ENCODE measurements at regions not wholly inside any gene's neighbourhood (a gene's known extent, or its start where the extent isn't known, plus 50 kb on each side); places are given as distances from the start of the nearest gene placed in this dataset.

GRCh38 chr12:105975351-105975750, 163.4 kb downstream of the NUAK1 start:
- no peaks in the 10 kb centered on the region for H3K9me3 Mint-ChIP-seq
- H3K27ac Mint-ChIP-seq = no peak overlapping the region
- H3K36me3 Mint-ChIP-seq (ENCODE audit: low read depth) = no peaks in the 10 kb centered on the region
- no peaks in the 10 kb centered on the region for H3K4me1 Mint-ChIP-seq (ENCODE audit: low read depth)
- no peak overlapping the region for H3K4me3 Mint-ChIP-seq
- H3K27me3 Mint-ChIP-seq = peaks cover 3% of the 10 kb centered on the region

- peaks cover 3% of the 10 kb centered on the region for H3K27me3 Mint-ChIP-seq
- no peaks in the 10 kb centered on the region for H3K9me3 Mint-ChIP-seq
- H3K4me3 Mint-ChIP-seq = no peak overlapping the region
- no peaks in the 10 kb centered on the region for H3K36me3 Mint-ChIP-seq (ENCODE audit: low read depth)
- H3K27ac Mint-ChIP-seq = no peak overlapping the region
- no peaks in the 10 kb centered on the region for H3K4me1 Mint-ChIP-seq (ENCODE audit: low read depth)
Measured at GRCh38 chr12:105977236-105977635, 161.5 kb downstream of the NUAK1 start.

- Mint-ChIP-seq H3K27me3 (peaks cover 3% of the 10 kb centered on the region), H3K27ac (no peak overlapping the region), H3K36me3 (ENCODE audit: low read depth) (no peaks in the 10 kb centered on the region), H3K9me3 (no peaks in the 10 kb centered on the region), H3K4me3 (no peak overlapping the region), H3K4me1 (ENCODE audit: low read depth) (no peaks in the 10 kb centered on the region)
Measured at GRCh38 chr12:105977652-105978051, 161.1 kb downstream of the NUAK1 start.

GRCh38 chr12:105978276-105978675, 160.5 kb downstream of the NUAK1 start:
- Mint-ChIP-seq H3K27me3 (peaks cover 3% of the 10 kb centered on the region), H3K4me3 (no peak overlapping the region), H3K4me1 (ENCODE audit: low read depth) (no peaks in the 10 kb centered on the region), H3K9me3 (no peaks in the 10 kb centered on the region), H3K27ac (no peak overlapping the region), H3K36me3 (ENCODE audit: low read depth) (no peaks in the 10 kb centered on the region)

GRCh38 chr12:105978686-105979085, 160.1 kb downstream of the NUAK1 start:
- H3K4me1 Mint-ChIP-seq (ENCODE audit: low read depth) = no peaks in the 10 kb centered on the region
- H3K4me3 Mint-ChIP-seq = no peak overlapping the region
- no peaks in the 10 kb centered on the region for H3K36me3 Mint-ChIP-seq (ENCODE audit: low read depth)
- peaks cover 3% of the 10 kb centered on the region for H3K27me3 Mint-ChIP-seq
- H3K9me3 Mint-ChIP-seq = no peaks in the 10 kb centered on the region
- no peak overlapping the region for H3K27ac Mint-ChIP-seq

- Mint-ChIP-seq H3K36me3 (ENCODE audit: low read depth) (no peaks in the 10 kb centered on the region), H3K27ac (no peak overlapping the region)
Measured at GRCh38 chr12:105980085-105980484, 158.7 kb downstream of the NUAK1 start.

GRCh38 chr12:105980533-105980932, 158.2 kb downstream of the NUAK1 start:
- no peak overlapping the region for H3K27ac Mint-ChIP-seq
- no peaks in the 10 kb centered on the region for H3K36me3 Mint-ChIP-seq (ENCODE audit: low read depth)
- H3K4me1 Mint-ChIP-seq (ENCODE audit: low read depth) = no peaks in the 10 kb centered on the region
- peaks cover 3% of the 10 kb centered on the region for H3K27me3 Mint-ChIP-seq
- no peaks in the 10 kb centered on the region for H3K9me3 Mint-ChIP-seq
- no peak overlapping the region for H3K4me3 Mint-ChIP-seq

More at GRCh38 chr12:105980085-105980484, 158.7 kb downstream of the NUAK1 start:
- Mint-ChIP-seq H3K4me1 (ENCODE audit: low read depth) (no peaks in the 10 kb centered on the region), H3K27me3 (peaks cover 3% of the 10 kb centered on the region), H3K9me3 (no peaks in the 10 kb centered on the region), H3K4me3 (no peak overlapping the region)

GRCh38 chr12:105982022-105982421, 156.7 kb downstream of the NUAK1 start:
- no peaks in the 10 kb centered on the region for H3K36me3 Mint-ChIP-seq (ENCODE audit: low read depth)
- no peak overlapping the region for H3K4me3 Mint-ChIP-seq
- H3K9me3 Mint-ChIP-seq = no peaks in the 10 kb centered on the region
- H3K27ac Mint-ChIP-seq = no peak overlapping the region
- no peaks in the 10 kb centered on the region for H3K4me1 Mint-ChIP-seq (ENCODE audit: low read depth)
- no peaks in the 10 kb centered on the region for H3K27me3 Mint-ChIP-seq

GRCh38 chr12:105983622-105984320, 155.0 kb downstream of the NUAK1 start:
- H3K4me3 Mint-ChIP-seq = no peak overlapping the region
- no peaks in the 10 kb centered on the region for H3K36me3 Mint-ChIP-seq (ENCODE audit: low read depth)
- no peaks in the 10 kb centered on the region for H3K4me1 Mint-ChIP-seq (ENCODE audit: low read depth)
- H3K27ac Mint-ChIP-seq = no peak overlapping the region
- H3K27me3 Mint-ChIP-seq = peaks cover 5% of the 10 kb centered on the region
- no peaks in the 10 kb centered on the region for H3K9me3 Mint-ChIP-seq

GRCh38 chr12:105985383-105985782, 153.4 kb downstream of the NUAK1 start:
- no peak overlapping the region for H3K4me3 Mint-ChIP-seq
- peaks cover 5% of the 10 kb centered on the region for H3K27me3 Mint-ChIP-seq
- no peaks in the 10 kb centered on the region for H3K4me1 Mint-ChIP-seq (ENCODE audit: low read depth)
- H3K27ac Mint-ChIP-seq = no peak overlapping the region
- peaks cover 5% of the 10 kb centered on the region for H3K9me3 Mint-ChIP-seq
- H3K36me3 Mint-ChIP-seq (ENCODE audit: low read depth) = no peaks in the 10 kb centered on the region

GRCh38 chr12:105986779-105987684, 151.7 kb downstream of the NUAK1 start:
- Mint-ChIP-seq H3K4me3 (no peak overlapping the region), H3K27ac (no peak overlapping the region)

GRCh38 chr12:105987685-105988035, 151.1 kb downstream of the NUAK1 start:
- Mint-ChIP-seq H3K9me3 (peaks cover 5% of the 10 kb centered on the region), H3K27ac (no peak overlapping the region), H3K36me3 (ENCODE audit: low read depth) (no peaks in the 10 kb centered on the region), H3K27me3 (peaks cover 5% of the 10 kb centered on the region), H3K4me1 (ENCODE audit: low read depth) (no peaks in the 10 kb centered on the region), H3K4me3 (no peak overlapping the region)

More at GRCh38 chr12:105986779-105987684, 151.7 kb downstream of the NUAK1 start:
- Mint-ChIP-seq H3K36me3 (ENCODE audit: low read depth) (no peaks in the 10 kb centered on the region), H3K9me3 (peaks cover 5% of the 10 kb centered on the region), H3K4me1 (ENCODE audit: low read depth) (no peaks in the 10 kb centered on the region), H3K27me3 (peaks cover 5% of the 10 kb centered on the region)

- no peak overlapping the region for H3K4me3 Mint-ChIP-seq
- H3K9me3 Mint-ChIP-seq = peaks cover 5% of the 10 kb centered on the region
- no peak overlapping the region for H3K27ac Mint-ChIP-seq
- H3K36me3 Mint-ChIP-seq (ENCODE audit: low read depth) = no peaks in the 10 kb centered on the region
- no peaks in the 10 kb centered on the region for H3K4me1 Mint-ChIP-seq (ENCODE audit: low read depth)
- H3K27me3 Mint-ChIP-seq = no peaks in the 10 kb centered on the region
Measured at GRCh38 chr12:105992849-105993740, 145.7 kb downstream of the NUAK1 start.

GRCh38 chr12:105993766-105994555, 144.8 kb downstream of the NUAK1 start:
- Mint-ChIP-seq H3K27ac (no peak overlapping the region), H3K4me3 (no peak overlapping the region), H3K9me3 (peaks cover 5% of the 10 kb centered on the region), H3K27me3 (peaks cover 4% of the 10 kb centered on the region), H3K36me3 (ENCODE audit: low read depth) (no peaks in the 10 kb centered on the region), H3K4me1 (ENCODE audit: low read depth) (no peaks in the 10 kb centered on the region)
